SU-DHL-6 (cell line): ENCODE measurements at regions not wholly inside any gene's neighbourhood (a gene's known extent, or its start where the extent isn't known, plus 50 kb on each side); places are given as distances from the start of the nearest gene placed in this dataset.

Experiments used
- H2AFZ ChIP-seq: fragments of 200-600 bp; sonication (generic); 2 replicates; pipeline ENCODE4 v1.6.1; 2014; ENCODE audit warnings: low read depth, mild to moderate bottlenecking, moderate library complexity, mixed read lengths, antibody characterized with exemption, low read length; ENCODE audit not compliant: severe bottlenecking
- H3F3A ChIP-seq: fragments of 200-600 bp; shearing (Covaris generic); 2 replicates; pipeline ENCODE4 v1.6.0; 2016; ENCODE audit warnings: antibody characterized with exemption, mild to moderate bottlenecking; ENCODE audit not compliant: insufficient read depth
- H3K27ac ChIP-seq: fragments of 200-600 bp; sonication (generic); 2 replicates; pipeline ENCODE4 v1.5.1; 2016; ENCODE audit warnings: low read depth, mild to moderate bottlenecking, low read length, moderate library complexity, mixed read lengths
- H3K27me3 ChIP-seq: fragments of 200-600 bp; sonication (generic), shearing (Covaris generic); 2 replicates; pipeline ENCODE4 v1.6.0; 2014; ENCODE audit warnings: mild to moderate bottlenecking, low read length
- H3K36me3 ChIP-seq: fragments of 200-600 bp; sonication (generic); 2 replicates; pipeline ENCODE4 v1.6.1; 2014; ENCODE audit warnings: mild to moderate bottlenecking, low read length, mixed read lengths
- H3K4me2 ChIP-seq: fragments of 300-600, 200-600 bp; shearing (Covaris generic), sonication (generic); 2 replicates; pipeline ENCODE4 v1.6.0; 2014; ENCODE audit warnings: low read length, low read depth, mild to moderate bottlenecking; ENCODE audit not compliant: poor library complexity, severe bottlenecking
- H3K4me3 ChIP-seq: fragments of 200-600 bp; sonication (generic); 2 replicates; pipeline ENCODE4 v1.5.1; 2014; ENCODE audit warnings: antibody characterized with exemption, low read length, mild to moderate bottlenecking, mixed read lengths; ENCODE audit not compliant: insufficient read depth, poor library complexity, severe bottlenecking
- H3K79me2 ChIP-seq: fragments of 200-600 bp; sonication (generic); 2 replicates; pipeline ENCODE4 v1.6.1; 2014; ENCODE audit warnings: mild to moderate bottlenecking, low read length, moderate library complexity; ENCODE audit not compliant: insufficient read depth
- H3K9ac ChIP-seq: fragments of 200-600 bp; sonication (generic); 2 replicates; pipeline ENCODE4 v1.7.0; 2014; ENCODE audit warnings: mild to moderate bottlenecking, low read length
- H3K9me2 ChIP-seq: fragments of 200-600 bp; sonication (generic); replicated peaks from 2 replicates; pipeline ENCODE4 v1.6.1; 2014; ENCODE audit warnings: low read length; ENCODE audit not compliant: insufficient read depth
- H3K9me3 ChIP-seq: fragments of 200-600 bp; sonication (generic); 2 replicates; pipeline ENCODE4 v1.6.1; 2014; ENCODE audit warnings: low read length, mixed read lengths; ENCODE audit not compliant: insufficient read depth
- H4K20me1 ChIP-seq: fragments of 200-600 bp; sonication (generic); 2 replicates; pipeline ENCODE4 v1.6.1; 2014; ENCODE audit warnings: low read depth, mild to moderate bottlenecking, antibody characterized with exemption, low read length, moderate library complexity, mixed read lengths
- CTCF ChIP-seq: fragments of 200-600 bp; sonication (generic); IDR thresholded peaks from one replicate; pipeline ENCODE4 v1.5.1; 2017; ENCODE audit warnings: antibody characterized with exemption, mild to moderate bottlenecking, low read length, moderate library complexity; ENCODE audit not compliant: insufficient read depth, poor library complexity, severe bottlenecking
- EZH2phosphoT487 ChIP-seq: fragments of 200-600 bp; sonication (generic), shearing (Covaris generic); conservative IDR thresholded peaks from 2 replicates; pipeline ENCODE4 v1.6.1; 2018; ENCODE audit warnings: mild to moderate bottlenecking, antibody characterized with exemption, low read length, moderate library complexity, mixed read lengths

GRCh38 chr22:19645391-19645790, 68.9 kb upstream of the SEPTIN5 start:
- TF ChIP-seq EZH2phosphoT487 (no peak), CTCF (no peak)

GRCh38 chr22:19645905-19646304, 68.4 kb upstream of the SEPTIN5 start:
- H3K36me3 ChIP-seq, result no peaks in the 10 kb centered on the region

More at GRCh38 chr22:19645391-19645790, 68.9 kb upstream of the SEPTIN5 start:
- Histone ChIP-seq H2AFZ (no peak overlapping the region), H3K9me3 (no peaks in the 10 kb centered on the region), H3K9ac (no peak overlapping the region), H3K4me2 (no peak overlapping the region), H3K4me3 (no peak overlapping the region), H3K9me2 (no peaks in the 10 kb centered on the region), H3F3A (no peaks in the 10 kb centered on the region), H3K36me3 (no peaks in the 10 kb centered on the region), H3K27ac (no peak overlapping the region), H3K27me3 (no peaks in the 10 kb centered on the region), H4K20me1 (no peaks in the 10 kb centered on the region), H3K79me2 (no peaks in the 10 kb centered on the region)

GRCh38 chr22:19646383-19646782, 67.9 kb upstream of the SEPTIN5 start:
- Histone ChIP-seq H3K9ac (no peak overlapping the region), H3K4me3 (no peak overlapping the region), H3K27me3 (no peaks in the 10 kb centered on the region), H3K9me2 (no peaks in the 10 kb centered on the region), H3K27ac (no peak overlapping the region), H3K9me3 (no peaks in the 10 kb centered on the region), H3K79me2 (no peaks in the 10 kb centered on the region), H2AFZ (no peak overlapping the region), H3K36me3 (no peaks in the 10 kb centered on the region), H3F3A (no peaks in the 10 kb centered on the region), H3K4me2 (no peak overlapping the region), H4K20me1 (no peaks in the 10 kb centered on the region)
- no peak for TF ChIP-seq CTCF
- TF ChIP-seq EZH2phosphoT487, result no peak

More at GRCh38 chr22:19645905-19646304, 68.4 kb upstream of the SEPTIN5 start:
- Histone ChIP-seq H3K9me3 (no peaks in the 10 kb centered on the region), H2AFZ (no peak overlapping the region), H3K27me3 (no peaks in the 10 kb centered on the region), H3K9ac (no peak overlapping the region), H3K4me3 (no peak overlapping the region), H3K79me2 (no peaks in the 10 kb centered on the region), H3F3A (no peaks in the 10 kb centered on the region), H3K27ac (no peak overlapping the region), H3K9me2 (no peaks in the 10 kb centered on the region), H3K4me2 (no peak overlapping the region), H4K20me1 (no peaks in the 10 kb centered on the region)
- TF ChIP-seq CTCF, result no peak
- TF ChIP-seq EZH2phosphoT487, result no peak

- no peaks in the 10 kb centered on the region for H3K36me3 ChIP-seq
- H3K9me2 ChIP-seq, result no peaks in the 10 kb centered on the region
- H3K9me3 ChIP-seq, result no peaks in the 10 kb centered on the region
- H2AFZ ChIP-seq, result no peak overlapping the region
- no peaks in the 10 kb centered on the region for H3K27me3 ChIP-seq
- no peak overlapping the region for H3K4me3 ChIP-seq
- H3F3A ChIP-seq, result no peaks in the 10 kb centered on the region
- H3K79me2 ChIP-seq, result no peaks in the 10 kb centered on the region
- no peaks in the 10 kb centered on the region for H4K20me1 ChIP-seq
- TF ChIP-seq EZH2phosphoT487, result no peak
- no peak overlapping the region for H3K4me2 ChIP-seq
- H3K27ac ChIP-seq, result no peak overlapping the region
- H3K9ac ChIP-seq, result no peak overlapping the region
Observed at GRCh38 chr22:19648419-19648929, 65.8 kb upstream of the SEPTIN5 start.
